Activated T-helper 17 cell treated with anti-CD3 and anti-CD28 coated beads, Interleukin-2, amount 50 U/mL, for 72 hours (primary cell): ENCODE measurements at regions not wholly inside any gene's neighbourhood (a gene's known extent, or its start where the extent isn't known, plus 50 kb on each side); places are given as distances from the start of the nearest gene placed in this dataset.

ENCODE experiments used
- ATAC-seq: fragments of 150-1000 bp; cut with Tn5 transposase; replicated peaks from 2 replicates; pipeline ENCODE4 v1.10.0; 2021; ENCODE audit warnings: mild to moderate bottlenecking, moderate library complexity
- H3K27ac Mint-ChIP-seq: one replicate; pipeline ENCODE4 v1.8.0; 2022; ENCODE audit warnings: mixed read lengths
- H3K27me3 Mint-ChIP-seq: one replicate; pipeline ENCODE4 v1.8.0; 2022; ENCODE audit warnings: mixed read lengths
- H3K36me3 Mint-ChIP-seq: one replicate; pipeline ENCODE4 v1.8.0; 2022; ENCODE audit warnings: low read depth, mild to moderate bottlenecking, mixed read lengths
- H3K4me1 Mint-ChIP-seq: one replicate; pipeline ENCODE4 v1.8.0; 2022; ENCODE audit warnings: mixed read lengths
- H3K4me3 Mint-ChIP-seq: one replicate; pipeline ENCODE4 v1.8.0; 2022; ENCODE audit warnings: mild to moderate bottlenecking, mixed read lengths
- H3K9me3 Mint-ChIP-seq: one replicate; pipeline ENCODE4 v1.8.0; 2022; ENCODE audit warnings: mixed read lengths

DNA sequence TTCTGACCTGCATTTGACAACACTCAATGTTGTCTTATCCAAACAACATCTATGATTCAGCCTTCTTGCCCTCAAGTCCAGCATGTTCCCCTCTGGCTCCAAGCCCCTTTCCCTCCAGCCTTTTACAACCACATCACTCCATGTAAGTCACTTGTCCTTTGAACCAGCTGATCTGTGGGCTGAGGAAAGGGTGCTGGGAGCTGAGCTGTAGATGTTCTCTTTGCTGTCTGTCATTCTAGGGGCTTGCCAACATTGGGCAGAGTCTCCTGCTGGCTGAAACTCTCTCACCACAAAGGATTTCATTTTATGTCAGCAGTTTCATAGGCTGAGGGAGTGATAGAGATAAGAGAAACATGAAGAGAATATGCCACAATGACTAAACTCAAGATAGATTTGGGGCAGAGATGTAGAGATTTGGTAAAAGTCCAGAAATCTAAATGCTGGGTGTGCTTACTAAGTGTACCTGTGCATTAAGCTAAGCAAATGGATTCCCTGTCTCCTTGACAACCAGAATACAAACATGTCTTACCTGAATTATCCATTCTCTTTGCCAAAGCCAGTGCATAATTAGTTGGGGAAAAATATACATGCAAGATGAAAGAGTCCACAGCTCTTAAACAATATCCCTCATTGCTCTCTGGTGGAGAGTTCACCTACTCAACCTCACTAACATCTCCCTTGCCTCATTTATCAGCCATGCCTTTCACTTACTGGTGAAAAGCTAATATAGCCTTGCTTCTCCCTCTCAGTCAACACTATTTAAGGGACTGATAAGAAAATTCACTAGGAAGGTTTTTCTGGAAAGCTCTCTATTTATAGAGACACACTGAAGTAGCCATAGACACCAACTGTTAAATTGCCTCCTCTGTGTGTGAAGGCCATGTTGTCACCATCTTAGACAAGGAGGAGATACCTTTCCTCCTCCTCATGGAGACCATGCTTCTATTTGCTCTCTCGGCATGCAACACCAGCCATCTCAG is 175.5 kb upstream of the SERP2 start:
- H3K4me1 Mint-ChIP-seq: peaks cover 23% of the 10 kb centered on the region
- no peak overlapping the region for H3K4me3 Mint-ChIP-seq
- ATAC-seq: peak; percentile 89
- peak overlapping the region; percentile 64 for H3K27ac Mint-ChIP-seq
- peaks cover 3% of the 10 kb centered on the region for H3K27me3 Mint-ChIP-seq
- no peaks in the 10 kb centered on the region for H3K36me3 Mint-ChIP-seq
- no peaks in the 10 kb centered on the region for H3K9me3 Mint-ChIP-seq

DNA sequence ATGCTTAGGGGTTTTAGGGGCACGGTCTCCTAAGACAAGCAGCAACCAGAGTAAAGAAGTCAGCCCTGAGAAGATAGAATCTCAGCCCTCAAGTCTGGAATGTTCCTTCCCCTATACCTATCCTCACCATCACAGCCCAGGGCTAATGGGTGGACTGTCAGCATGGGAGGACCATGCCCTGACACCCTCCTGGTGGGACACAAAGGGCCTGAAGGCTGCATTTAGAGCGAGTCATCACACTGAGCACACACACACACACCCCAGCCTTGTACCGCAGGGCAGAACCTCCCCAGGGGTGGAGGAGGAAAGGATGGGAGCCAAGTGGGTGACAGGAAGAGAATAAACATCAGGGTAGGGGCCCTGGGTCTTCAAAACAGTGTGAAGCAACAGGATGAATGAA is 174.8 kb upstream of the SERP2 start:
- Mint-ChIP-seq H3K27me3 (peaks cover 3% of the 10 kb centered on the region), H3K27ac (peak overlapping the region; percentile 64), H3K9me3 (no peaks in the 10 kb centered on the region), H3K4me1 (peaks cover 23% of the 10 kb centered on the region), H3K4me3 (no peak overlapping the region), H3K36me3 (no peaks in the 10 kb centered on the region)
- ATAC-seq: no peak

DNA sequence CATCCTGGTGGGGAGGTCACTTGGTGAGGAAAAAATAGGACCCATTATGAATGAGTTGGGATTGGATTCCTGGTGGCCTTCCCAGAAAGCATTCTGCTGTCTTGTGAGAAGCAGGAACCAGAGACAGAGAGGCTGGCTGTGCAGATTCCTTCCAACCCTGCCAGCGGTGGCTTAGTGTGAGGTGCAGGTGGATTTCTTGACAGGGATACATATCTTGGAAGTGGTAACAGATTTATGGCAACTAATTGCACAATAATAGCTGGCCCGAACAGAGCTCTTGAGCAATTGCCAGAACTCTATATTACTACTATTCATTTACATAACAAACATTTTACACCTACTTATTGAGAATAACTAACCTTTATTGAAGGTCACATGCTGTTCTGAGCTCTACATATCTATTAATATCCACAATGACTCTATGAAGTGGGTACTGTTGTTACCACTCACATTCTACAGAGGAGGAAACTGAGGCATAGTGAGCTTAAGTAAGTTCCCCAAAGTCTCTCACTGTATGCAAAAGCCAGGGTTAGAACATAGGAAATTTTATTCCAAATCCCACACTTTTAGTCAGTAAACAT is 173.9 kb upstream of the SERP2 start:
- H3K4me3 Mint-ChIP-seq: no peak overlapping the region
- ATAC-seq: no peak
- H3K9me3 Mint-ChIP-seq: no peaks in the 10 kb centered on the region
- peaks cover 6% of the 10 kb centered on the region for H3K27me3 Mint-ChIP-seq
- peaks cover 23% of the 10 kb centered on the region for H3K4me1 Mint-ChIP-seq
- H3K36me3 Mint-ChIP-seq: no peaks in the 10 kb centered on the region
- H3K27ac Mint-ChIP-seq: no peak overlapping the region

DNA sequence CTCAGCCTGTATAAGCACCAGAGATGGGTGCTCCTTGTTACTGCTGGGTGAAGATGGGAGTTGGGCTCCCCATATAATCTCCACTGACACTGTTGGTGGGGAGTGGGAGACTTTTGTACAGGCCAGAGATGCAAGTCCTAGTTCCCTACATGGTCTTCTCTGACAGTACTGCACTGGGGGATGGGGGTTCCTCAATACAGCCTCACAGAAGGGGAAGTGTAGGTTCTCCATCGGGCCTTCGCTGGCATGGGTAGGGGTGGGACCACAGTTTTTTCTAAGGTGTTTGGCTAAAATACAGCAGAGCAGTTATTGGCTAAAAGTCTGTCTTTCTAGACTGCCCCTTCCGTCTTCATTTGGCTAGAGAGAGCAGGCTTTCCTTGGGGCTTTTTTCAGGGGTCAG is 167.2 kb upstream of the SERP2 start:
- Mint-ChIP-seq H3K27me3 (peaks cover 33% of the 10 kb centered on the region), H3K27ac (no peak overlapping the region), H3K4me1 (no peaks in the 10 kb centered on the region), H3K4me3 (no peak overlapping the region), H3K36me3 (no peaks in the 10 kb centered on the region), H3K9me3 (peaks cover 4% of the 10 kb centered on the region)
- no peak for ATAC-seq

DNA sequence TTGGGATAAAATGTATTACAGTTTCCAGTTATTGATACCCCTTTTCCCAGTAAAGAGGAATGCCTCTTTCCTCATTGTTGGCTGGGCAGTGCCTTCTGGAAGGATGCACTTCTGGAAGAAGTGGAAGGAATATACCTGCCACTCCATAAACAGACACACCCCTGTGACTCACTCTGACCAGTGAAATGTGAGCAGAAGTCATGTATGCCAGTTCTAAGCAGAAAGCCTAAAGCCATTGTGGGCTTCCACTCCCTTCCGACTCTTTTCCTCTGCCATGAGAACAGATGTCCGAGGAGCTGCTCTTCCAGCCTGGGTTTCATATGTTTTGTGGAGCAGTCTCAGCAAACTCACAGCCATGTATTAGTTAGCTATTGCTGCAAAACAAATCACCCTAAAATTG is 166.1 kb upstream of the SERP2 start:
- ATAC-seq: no peak

DNA sequence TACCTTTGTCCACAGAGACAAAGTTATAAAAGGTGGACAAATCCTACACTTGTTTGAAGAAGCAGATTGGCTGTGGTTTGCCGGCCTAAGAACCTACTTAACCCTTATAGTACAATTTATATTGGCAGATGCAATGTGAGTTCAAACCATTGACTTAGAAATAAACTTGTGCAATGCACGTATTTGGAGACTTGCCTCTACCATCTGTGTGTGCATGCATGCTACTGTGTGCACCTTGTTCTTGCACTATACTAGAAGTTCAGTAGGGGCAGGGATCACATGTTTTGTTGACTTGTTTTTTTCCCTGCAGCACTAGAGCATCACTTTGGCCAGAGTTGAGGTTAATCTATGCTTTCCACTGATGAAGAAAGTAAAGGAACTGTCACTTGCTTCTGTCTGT is 163.1 kb upstream of the SERP2 start:
- H3K36me3 Mint-ChIP-seq: no peaks in the 10 kb centered on the region
- no peak overlapping the region for H3K27ac Mint-ChIP-seq
- H3K4me1 Mint-ChIP-seq: no peaks in the 10 kb centered on the region
- H3K4me3 Mint-ChIP-seq: no peak overlapping the region
- ATAC-seq: no peak
- H3K27me3 Mint-ChIP-seq: peaks cover 39% of the 10 kb centered on the region
- peaks cover 4% of the 10 kb centered on the region for H3K9me3 Mint-ChIP-seq

More for the DNA sequence above, 166.1 kb upstream of the SERP2 start:
- Mint-ChIP-seq H3K4me1 (no peaks in the 10 kb centered on the region), H3K27ac (no peak overlapping the region), H3K4me3 (no peak overlapping the region), H3K9me3 (peaks cover 4% of the 10 kb centered on the region), H3K27me3 (peaks cover 33% of the 10 kb centered on the region), H3K36me3 (no peaks in the 10 kb centered on the region)

DNA sequence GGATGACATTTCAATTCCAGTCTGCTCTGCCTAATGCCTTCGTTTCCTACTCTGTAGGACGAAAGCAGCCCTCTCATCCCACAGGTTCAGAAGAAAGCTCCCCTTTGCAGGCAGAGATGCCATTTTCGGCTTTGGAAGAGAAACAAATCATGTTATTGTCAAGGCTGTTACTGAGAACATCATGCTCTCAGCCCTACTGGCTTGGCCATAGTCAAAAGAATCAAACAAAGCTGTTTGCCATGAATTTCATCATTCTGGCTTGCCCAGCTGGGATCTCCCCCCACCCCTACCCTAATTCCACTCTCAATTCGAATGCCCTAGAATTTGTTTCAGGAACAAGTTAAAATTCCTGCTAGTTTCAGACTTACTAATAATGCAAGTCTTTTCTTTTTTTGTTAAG is 162.3 kb upstream of the SERP2 start:
- H3K27ac Mint-ChIP-seq: no peak overlapping the region
- H3K4me3 Mint-ChIP-seq: no peak overlapping the region
- H3K4me1 Mint-ChIP-seq: no peaks in the 10 kb centered on the region
- ATAC-seq: no peak
- H3K9me3 Mint-ChIP-seq: no peaks in the 10 kb centered on the region
- H3K36me3 Mint-ChIP-seq: no peaks in the 10 kb centered on the region
- H3K27me3 Mint-ChIP-seq: peaks cover 43% of the 10 kb centered on the region

DNA sequence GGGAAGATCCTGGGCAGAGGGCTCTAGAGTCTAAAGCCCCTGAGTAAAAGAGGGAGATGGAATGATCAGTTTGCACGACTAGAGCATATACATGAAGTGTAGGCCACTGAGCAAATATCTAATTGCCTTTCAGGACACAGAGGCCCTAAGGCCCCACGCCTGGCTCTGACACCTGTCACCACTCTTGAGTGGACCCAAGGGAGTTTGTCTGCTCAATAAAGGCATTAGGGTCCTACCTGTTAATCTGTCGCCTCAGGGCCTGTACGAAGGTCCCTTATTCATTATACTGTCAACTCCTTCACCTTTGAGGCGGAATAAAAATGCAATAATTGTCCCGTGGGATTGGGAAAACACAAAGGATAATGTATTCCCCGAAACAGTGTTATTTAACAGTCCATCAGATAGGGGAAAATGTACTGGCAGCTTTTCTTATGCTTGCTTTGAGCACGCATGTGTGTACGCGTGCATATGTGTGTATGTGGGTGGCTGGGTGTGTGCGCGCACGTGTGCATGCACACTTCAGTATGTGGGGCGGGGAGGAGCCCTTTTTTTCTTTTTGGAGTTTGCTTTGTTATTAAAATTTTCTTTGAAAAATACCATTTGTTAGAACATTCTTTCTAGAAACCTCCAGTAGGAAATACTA is 161.8 kb upstream of the SERP2 start:
- Mint-ChIP-seq H3K9me3 (no peaks in the 10 kb centered on the region), H3K27ac (no peak overlapping the region), H3K4me3 (no peak overlapping the region), H3K27me3 (peaks cover 41% of the 10 kb centered on the region), H3K36me3 (no peaks in the 10 kb centered on the region), H3K4me1 (no peaks in the 10 kb centered on the region)
- no peak for ATAC-seq

DNA sequence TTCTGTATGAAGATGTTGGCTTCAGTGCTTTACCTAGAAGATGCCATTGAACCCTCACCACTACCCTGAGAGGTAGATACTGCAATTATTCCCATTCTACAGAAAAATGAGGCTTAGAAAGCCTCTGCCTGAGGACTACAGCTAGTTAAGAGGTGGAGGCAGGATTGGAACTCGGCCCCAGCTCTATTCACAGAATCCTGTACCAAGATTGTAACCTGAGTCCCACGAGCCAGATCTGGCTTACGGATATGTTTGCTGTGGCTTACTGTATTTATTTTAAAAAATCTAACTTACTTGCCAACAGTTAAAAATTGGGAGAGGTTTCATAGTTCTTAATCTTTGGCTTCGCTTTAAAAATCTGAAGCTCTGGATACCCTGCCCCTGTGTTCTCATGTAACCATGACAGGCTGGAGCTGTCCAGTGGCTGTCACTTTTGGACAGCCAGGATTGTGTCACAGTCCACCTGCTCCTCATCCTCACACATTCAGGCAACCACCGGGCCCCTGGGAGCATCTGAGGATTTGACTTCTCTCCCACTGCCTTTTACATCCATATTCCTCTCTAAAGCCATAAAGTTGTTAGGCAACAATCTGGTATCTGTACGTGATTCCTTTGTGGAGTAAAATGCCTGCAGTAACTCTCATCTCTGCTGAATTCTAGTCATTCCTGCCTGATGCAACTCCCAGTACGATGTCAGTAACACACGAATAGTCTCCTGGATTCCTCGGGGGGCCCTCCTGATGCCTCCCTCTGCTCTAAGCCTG is 160.8 kb upstream of the SERP2 start:
- no peak overlapping the region for H3K27ac Mint-ChIP-seq
- H3K9me3 Mint-ChIP-seq: no peaks in the 10 kb centered on the region
- H3K27me3 Mint-ChIP-seq: peaks cover 33% of the 10 kb centered on the region
- H3K4me1 Mint-ChIP-seq: no peaks in the 10 kb centered on the region
- no peak overlapping the region for H3K4me3 Mint-ChIP-seq
- ATAC-seq: no peak
- H3K36me3 Mint-ChIP-seq: no peaks in the 10 kb centered on the region

DNA sequence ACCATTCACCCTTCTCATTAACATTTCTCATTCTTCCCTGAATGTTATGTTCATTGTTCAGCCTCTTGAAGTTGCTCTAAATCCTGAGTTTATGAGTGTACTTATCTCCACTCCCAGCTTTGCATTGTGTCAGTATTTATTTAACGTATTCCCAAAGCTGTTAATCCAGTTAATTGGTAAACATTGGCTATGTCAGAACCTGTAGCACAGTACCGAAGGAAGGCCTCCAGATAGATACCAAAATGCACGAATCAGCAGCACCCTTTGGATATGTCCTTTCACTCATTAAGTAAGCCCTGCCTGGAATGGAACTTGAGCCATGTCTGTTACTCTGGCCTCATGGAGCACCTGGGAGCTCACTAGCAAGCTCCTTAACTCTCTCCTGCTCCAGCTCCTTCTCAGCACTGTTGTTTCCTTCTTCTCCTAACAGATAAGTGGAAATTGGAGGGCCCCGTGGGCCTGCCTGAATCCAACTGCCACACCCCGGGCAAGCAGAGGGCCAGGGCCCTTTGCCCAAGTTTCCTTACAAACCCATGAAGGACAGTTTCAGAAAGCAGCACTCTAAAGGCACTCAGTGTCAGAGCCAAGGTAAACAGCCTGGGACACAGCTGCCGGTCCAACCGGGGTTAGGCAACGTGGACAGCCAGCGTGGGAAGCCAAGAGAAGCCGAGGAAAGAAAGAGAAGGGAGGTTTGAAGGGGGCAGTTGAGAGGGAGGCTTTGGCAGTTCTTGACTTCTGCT is 155.0 kb upstream of the SERP2 start:
- no peak for ATAC-seq
- Mint-ChIP-seq H3K4me1 (no peaks in the 10 kb centered on the region), H3K4me3 (no peak overlapping the region), H3K27me3 (peaks cover 19% of the 10 kb centered on the region), H3K9me3 (no peaks in the 10 kb centered on the region), H3K27ac (no peak overlapping the region), H3K36me3 (no peaks in the 10 kb centered on the region)

DNA sequence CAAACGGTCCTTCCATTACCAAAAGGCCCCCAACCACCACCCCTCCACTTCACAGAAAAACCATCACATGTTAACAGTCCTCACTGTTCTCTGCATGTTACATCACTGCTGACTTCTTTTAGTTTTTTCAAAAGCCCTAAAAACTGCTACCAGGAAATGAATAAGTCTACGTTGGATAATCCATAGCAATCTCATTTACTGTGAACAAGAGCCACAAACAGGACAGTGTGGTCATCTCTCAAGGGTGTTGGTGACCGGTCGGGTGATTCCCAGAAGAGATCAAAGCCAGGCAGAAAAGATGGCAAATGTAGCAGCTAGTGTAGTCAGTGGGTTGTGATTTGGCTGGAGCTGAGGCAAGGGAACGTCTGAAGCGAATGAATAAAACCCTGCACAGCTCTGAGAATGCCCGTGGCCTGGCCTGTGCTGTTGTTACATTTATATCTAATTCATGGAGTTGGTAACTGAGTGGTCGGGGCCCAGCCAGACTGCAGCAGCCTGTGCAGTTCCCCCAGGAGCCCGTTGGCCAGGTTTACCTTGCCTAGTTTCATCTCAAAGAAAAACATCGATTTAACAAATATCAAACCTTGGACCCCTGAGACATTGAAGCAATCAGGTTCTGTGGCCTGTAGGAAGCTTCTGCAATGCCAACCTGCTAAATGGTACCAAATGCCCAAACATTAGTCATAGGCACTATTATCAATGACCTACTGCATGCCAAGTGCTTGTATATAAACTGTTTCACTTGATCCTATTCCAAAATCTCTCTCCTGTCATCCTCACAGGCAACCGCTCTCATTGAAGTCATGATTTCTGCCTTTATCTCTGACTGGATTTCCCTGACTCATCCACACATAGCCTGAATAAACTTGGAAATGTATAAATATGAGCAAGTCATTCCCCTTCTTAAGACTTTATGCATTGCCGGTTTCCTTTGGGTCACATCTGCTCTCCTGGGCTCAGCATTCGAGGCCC is 153.8 kb upstream of the SERP2 start:
- Mint-ChIP-seq H3K4me3 (no peak overlapping the region), H3K36me3 (no peaks in the 10 kb centered on the region), H3K9me3 (no peaks in the 10 kb centered on the region), H3K27me3 (peaks cover 17% of the 10 kb centered on the region), H3K27ac (no peak overlapping the region), H3K4me1 (no peaks in the 10 kb centered on the region)
- ATAC-seq: no peak

DNA sequence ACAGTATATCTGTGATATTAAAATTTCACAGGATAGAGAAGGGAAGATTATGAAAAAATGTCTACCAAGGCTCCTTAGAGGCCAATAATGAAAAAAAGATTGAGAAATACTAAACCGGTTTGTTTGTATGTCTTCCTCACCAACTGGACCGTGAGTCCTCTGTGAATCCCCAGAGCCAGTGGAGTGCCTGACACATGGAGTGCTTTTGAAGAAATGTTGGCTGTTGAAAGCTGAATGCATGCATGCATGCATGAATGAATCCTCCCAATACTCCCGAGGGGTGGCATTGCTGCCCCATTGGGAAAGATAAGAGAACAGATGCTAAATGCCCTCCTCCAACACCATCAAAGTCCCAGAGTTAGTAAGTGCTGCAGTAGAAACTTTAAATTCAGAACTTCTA is 152.7 kb upstream of the SERP2 start:
- no peaks in the 10 kb centered on the region for H3K36me3 Mint-ChIP-seq
- no peaks in the 10 kb centered on the region for H3K9me3 Mint-ChIP-seq
- H3K4me1 Mint-ChIP-seq: no peaks in the 10 kb centered on the region
- ATAC-seq: no peak
- H3K4me3 Mint-ChIP-seq: no peak overlapping the region
- no peak overlapping the region for H3K27ac Mint-ChIP-seq
- peaks cover 10% of the 10 kb centered on the region for H3K27me3 Mint-ChIP-seq

DNA sequence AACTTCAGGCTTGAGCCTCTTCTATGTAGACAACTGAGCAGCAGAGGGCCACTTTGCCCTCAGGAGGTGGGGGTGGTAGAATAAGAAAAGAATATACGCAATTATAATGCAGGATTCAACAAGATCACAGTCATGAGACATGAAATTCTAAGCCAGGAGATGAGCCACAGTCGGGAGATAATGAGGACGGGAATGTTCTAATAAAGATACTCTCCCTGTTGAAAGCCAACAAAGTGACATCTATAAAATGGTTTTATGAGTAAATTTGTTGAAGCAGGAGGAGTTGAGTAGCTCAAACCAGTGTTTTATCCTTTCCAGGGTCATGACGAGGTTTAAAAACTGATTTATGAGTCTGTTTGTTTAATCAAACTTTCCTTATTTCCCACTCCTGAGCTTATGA is 152.0 kb upstream of the SERP2 start:
- H3K27ac Mint-ChIP-seq: no peak overlapping the region
- no peak overlapping the region for H3K4me3 Mint-ChIP-seq
- ATAC-seq: no peak
- H3K27me3 Mint-ChIP-seq: peaks cover 5% of the 10 kb centered on the region
- no peaks in the 10 kb centered on the region for H3K4me1 Mint-ChIP-seq
- no peaks in the 10 kb centered on the region for H3K36me3 Mint-ChIP-seq
- no peaks in the 10 kb centered on the region for H3K9me3 Mint-ChIP-seq
